Loucy (cell line): ENCODE measurements at regions not wholly inside any gene's neighbourhood (a gene's known extent, or its start where the extent isn't known, plus 50 kb on each side); places are given as distances from the start of the nearest gene placed in this dataset.

Source experiments
- H2AFZ ChIP-seq: fragments of 200-600 bp; sonication (generic); 2 replicates; pipeline ENCODE4 v1.6.0; 2016; ENCODE audit warnings: antibody characterized with exemption, mild to moderate bottlenecking, low read length, moderate library complexity
- H3F3A ChIP-seq: fragments of 200-600 bp; 2 replicates; pipeline ENCODE4 v1.6.0; 2016; ENCODE audit warnings: antibody characterized with exemption, low read depth, mild to moderate bottlenecking
- H3K27me3 ChIP-seq: fragments of 200-600 bp; sonication (generic); 2 replicates; pipeline ENCODE4 v1.6.1; 2014; ENCODE audit warnings: low read length, mild to moderate bottlenecking; ENCODE audit not compliant: insufficient read depth, poor library complexity, severe bottlenecking
- H3K36me3 ChIP-seq: fragments of 200-600 bp; sonication (generic); 2 replicates; pipeline ENCODE4 v1.6.1; 2016; ENCODE audit warnings: low read length; ENCODE audit not compliant: insufficient read depth
- H3K4me1 ChIP-seq: fragments of 200-600 bp; sonication (generic); 2 replicates; pipeline ENCODE4 v1.5.1; 2014; ENCODE audit warnings: low read length, mild to moderate bottlenecking; ENCODE audit not compliant: insufficient read depth, poor library complexity, severe bottlenecking
- H3K4me2 ChIP-seq: fragments of 200-600 bp; sonication (generic); 2 replicates; pipeline ENCODE4 v1.6.0; 2014; ENCODE audit warnings: antibody characterized with exemption, low read length, low read depth, mild to moderate bottlenecking; ENCODE audit not compliant: poor library complexity, severe bottlenecking
- H3K4me3 ChIP-seq: fragments of 200-600 bp; sonication (generic); 2 replicates; pipeline ENCODE4 v1.5.1; 2014; ENCODE audit warnings: low read length, mild to moderate bottlenecking, mixed read lengths; ENCODE audit not compliant: poor library complexity, severe bottlenecking
- H3K79me2 ChIP-seq: fragments of 200-600 bp; sonication (generic); 2 replicates; pipeline ENCODE4 v1.6.1; 2014; ENCODE audit warnings: low read length; ENCODE audit not compliant: insufficient read depth
- H3K9ac ChIP-seq: fragments of 200-600 bp; sonication (generic); 2 replicates; pipeline ENCODE4 v1.6.0; 2014; ENCODE audit warnings: mild to moderate bottlenecking, low read depth, low read length, moderate library complexity; ENCODE audit not compliant: poor library complexity, severe bottlenecking
- H3K9me2 ChIP-seq: fragments of 200-600 bp; sonication (generic); replicated peaks from 2 replicates; pipeline ENCODE4 v1.6.1; 2016; ENCODE audit warnings: low read depth, low read length, mixed read lengths
- H3K9me3 ChIP-seq: fragments of 200-600 bp; sonication (generic); 2 replicates; pipeline ENCODE4 v1.6.1; 2014; ENCODE audit warnings: mild to moderate bottlenecking, antibody characterized with exemption, low read length, low read depth; ENCODE audit not compliant: insufficient read depth
- H4K20me1 ChIP-seq: fragments of 200-600 bp; sonication (generic); 2 replicates; pipeline ENCODE4 v1.6.0; 2014; ENCODE audit warnings: antibody characterized with exemption, low read length, mild to moderate bottlenecking; ENCODE audit not compliant: insufficient read depth, poor library complexity, severe bottlenecking
- EZH2phosphoT487 ChIP-seq: fragments of 200-600 bp; IDR thresholded peaks from 2 replicates; pipeline ENCODE4 v1.6.1; 2018; ENCODE audit warnings: antibody characterized with exemption, mild to moderate bottlenecking, moderate library complexity, borderline replicate concordance
- TF ChIP-seq, protein P1 (sequence below): fragments of 200-600 bp; sonication (generic); conservative IDR thresholded peaks from 2 replicates; pipeline ENCODE4 v1.5.1; 2014; ENCODE audit warnings: mild to moderate bottlenecking, antibody characterized with exemption, low read length

DNA sequence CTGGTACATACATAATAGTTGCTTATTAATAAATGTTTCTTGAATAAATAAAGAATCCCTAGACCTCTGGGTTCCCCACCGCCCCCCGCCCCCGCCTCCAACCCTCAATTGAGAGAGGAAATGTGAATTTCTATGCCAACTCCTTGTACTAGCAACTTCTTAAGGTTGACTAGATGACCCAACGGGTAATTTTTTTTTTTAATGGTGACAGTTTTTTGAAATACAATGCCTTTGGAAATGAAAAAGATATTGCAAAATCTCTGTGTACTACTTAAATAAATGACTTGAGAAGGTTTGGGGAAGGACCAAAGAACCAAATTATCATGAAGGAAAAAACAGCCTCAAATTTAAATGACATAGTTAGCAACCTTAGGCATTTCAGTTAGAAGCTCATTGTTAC, 640.3 kb downstream of the TBC1D4 start:
- Histone ChIP-seq H3F3A (no peaks in the 10 kb centered on the region), H4K20me1 (no peaks in the 10 kb centered on the region), H2AFZ (no peak overlapping the region), H3K9me2 (no peaks in the 10 kb centered on the region), H3K9ac (no peak overlapping the region), H3K79me2 (no peaks in the 10 kb centered on the region), H3K4me3 (no peak overlapping the region), H3K4me1 (no peaks in the 10 kb centered on the region), H3K4me2 (no peak overlapping the region), H3K36me3 (no peaks in the 10 kb centered on the region), H3K27me3 (no peaks in the 10 kb centered on the region), H3K9me3 (no peaks in the 10 kb centered on the region)
- no peak for TF ChIP-seq EZH2phosphoT487
- TF ChIP-seq, protein P1, sequence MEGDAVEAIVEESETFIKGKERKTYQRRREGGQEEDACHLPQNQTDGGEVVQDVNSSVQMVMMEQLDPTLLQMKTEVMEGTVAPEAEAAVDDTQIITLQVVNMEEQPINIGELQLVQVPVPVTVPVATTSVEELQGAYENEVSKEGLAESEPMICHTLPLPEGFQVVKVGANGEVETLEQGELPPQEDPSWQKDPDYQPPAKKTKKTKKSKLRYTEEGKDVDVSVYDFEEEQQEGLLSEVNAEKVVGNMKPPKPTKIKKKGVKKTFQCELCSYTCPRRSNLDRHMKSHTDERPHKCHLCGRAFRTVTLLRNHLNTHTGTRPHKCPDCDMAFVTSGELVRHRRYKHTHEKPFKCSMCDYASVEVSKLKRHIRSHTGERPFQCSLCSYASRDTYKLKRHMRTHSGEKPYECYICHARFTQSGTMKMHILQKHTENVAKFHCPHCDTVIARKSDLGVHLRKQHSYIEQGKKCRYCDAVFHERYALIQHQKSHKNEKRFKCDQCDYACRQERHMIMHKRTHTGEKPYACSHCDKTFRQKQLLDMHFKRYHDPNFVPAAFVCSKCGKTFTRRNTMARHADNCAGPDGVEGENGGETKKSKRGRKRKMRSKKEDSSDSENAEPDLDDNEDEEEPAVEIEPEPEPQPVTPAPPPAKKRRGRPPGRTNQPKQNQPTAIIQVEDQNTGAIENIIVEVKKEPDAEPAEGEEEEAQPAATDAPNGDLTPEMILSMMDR: no peak

GRCh38 chr13:74841123-74841522, 640.8 kb downstream of the TBC1D4 start:
- H3F3A ChIP-seq: no peaks in the 10 kb centered on the region
- no peaks in the 10 kb centered on the region for H3K36me3 ChIP-seq
- no peaks in the 10 kb centered on the region for H3K4me1 ChIP-seq
- H2AFZ ChIP-seq: no peak overlapping the region
- no peak overlapping the region for H3K4me2 ChIP-seq
- H3K4me3 ChIP-seq: no peak overlapping the region
- TF ChIP-seq EZH2phosphoT487: no peak
- TF ChIP-seq, protein P1: no peak
- H3K27me3 ChIP-seq: no peaks in the 10 kb centered on the region
- no peak overlapping the region for H3K9ac ChIP-seq
- H3K9me3 ChIP-seq: no peaks in the 10 kb centered on the region
- H3K9me2 ChIP-seq: no peaks in the 10 kb centered on the region
- H3K79me2 ChIP-seq: no peaks in the 10 kb centered on the region
- H4K20me1 ChIP-seq: no peaks in the 10 kb centered on the region

DNA sequence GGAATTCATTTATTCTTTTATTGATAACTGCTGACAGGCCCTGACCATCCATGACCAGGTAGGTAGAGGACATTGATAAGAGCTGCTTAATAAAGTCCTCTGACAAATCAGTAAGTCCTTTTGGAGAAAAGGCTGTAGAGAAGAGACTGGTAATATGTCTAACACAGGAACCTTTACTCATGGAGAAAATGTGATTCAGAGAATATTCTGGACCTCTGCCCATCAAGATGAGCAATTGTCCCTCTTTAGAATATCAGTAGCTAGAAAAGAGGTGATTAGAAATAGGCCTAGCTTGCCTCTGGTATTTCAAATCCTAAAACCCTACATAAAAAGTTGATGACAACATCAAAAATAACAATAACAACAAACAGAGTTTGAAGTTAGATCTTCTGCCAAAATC, 642.3 kb downstream of the TBC1D4 start:
- no peak overlapping the region for H3K9ac ChIP-seq

More for the DNA sequence above, 642.3 kb downstream of the TBC1D4 start:
- H4K20me1 ChIP-seq: no peaks in the 10 kb centered on the region
- no peak for TF ChIP-seq EZH2phosphoT487
- TF ChIP-seq, protein P1: no peak
- H3K9me2 ChIP-seq: no peaks in the 10 kb centered on the region
- H3K4me2 ChIP-seq: no peak overlapping the region
- no peak overlapping the region for H2AFZ ChIP-seq
- H3K9me3 ChIP-seq: no peaks in the 10 kb centered on the region
- no peaks in the 10 kb centered on the region for H3K27me3 ChIP-seq
- no peak overlapping the region for H3K4me3 ChIP-seq
- H3K4me1 ChIP-seq: no peaks in the 10 kb centered on the region
- no peaks in the 10 kb centered on the region for H3F3A ChIP-seq
- H3K36me3 ChIP-seq: no peaks in the 10 kb centered on the region
- H3K79me2 ChIP-seq: no peaks in the 10 kb centered on the region
